GM06990 (cell line): ENCODE measurements at regions not wholly inside any gene's neighbourhood (a gene's known extent, or its start where the extent isn't known, plus 50 kb on each side); places are given as distances from the start of the nearest gene placed in this dataset.

Experiments used
- DNase-seq: peaks from one replicate; pipeline ENCODE4 v3.0.0-alpha.2; 2011; ENCODE audit not compliant: insufficient read length; ENCODE audit errors: extremely low read depth
- H3K27me3 ChIP-seq: replicated peaks from 2 replicates; pipeline ENCODE4 v1.6.0; 2011; ENCODE audit warnings: low read length; ENCODE audit not compliant: control insufficient read depth, insufficient read depth
- H3K36me3 ChIP-seq: 2 replicates; pipeline ENCODE4 v1.5.1; 2011; ENCODE audit warnings: low read length; ENCODE audit not compliant: control insufficient read depth, insufficient read depth
- H3K4me3 ChIP-seq: replicated peaks from 2 replicates; pipeline ENCODE4 v1.5.1; 2011; ENCODE audit warnings: low read depth, mild to moderate bottlenecking, control low read depth, low read length
- TF ChIP-seq, protein P1 (sequence below): IDR thresholded peaks from 2 replicates; pipeline ENCODE4 v1.5.1; 2011; ENCODE audit warnings: low read length, control low read depth, mild to moderate bottlenecking, inconsistent platforms; ENCODE audit not compliant: insufficient read depth, poor library complexity, severe bottlenecking

- no peak overlapping the region for H3K4me3 ChIP-seq
- TF ChIP-seq, protein P1, sequence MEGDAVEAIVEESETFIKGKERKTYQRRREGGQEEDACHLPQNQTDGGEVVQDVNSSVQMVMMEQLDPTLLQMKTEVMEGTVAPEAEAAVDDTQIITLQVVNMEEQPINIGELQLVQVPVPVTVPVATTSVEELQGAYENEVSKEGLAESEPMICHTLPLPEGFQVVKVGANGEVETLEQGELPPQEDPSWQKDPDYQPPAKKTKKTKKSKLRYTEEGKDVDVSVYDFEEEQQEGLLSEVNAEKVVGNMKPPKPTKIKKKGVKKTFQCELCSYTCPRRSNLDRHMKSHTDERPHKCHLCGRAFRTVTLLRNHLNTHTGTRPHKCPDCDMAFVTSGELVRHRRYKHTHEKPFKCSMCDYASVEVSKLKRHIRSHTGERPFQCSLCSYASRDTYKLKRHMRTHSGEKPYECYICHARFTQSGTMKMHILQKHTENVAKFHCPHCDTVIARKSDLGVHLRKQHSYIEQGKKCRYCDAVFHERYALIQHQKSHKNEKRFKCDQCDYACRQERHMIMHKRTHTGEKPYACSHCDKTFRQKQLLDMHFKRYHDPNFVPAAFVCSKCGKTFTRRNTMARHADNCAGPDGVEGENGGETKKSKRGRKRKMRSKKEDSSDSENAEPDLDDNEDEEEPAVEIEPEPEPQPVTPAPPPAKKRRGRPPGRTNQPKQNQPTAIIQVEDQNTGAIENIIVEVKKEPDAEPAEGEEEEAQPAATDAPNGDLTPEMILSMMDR = no peak
- H3K27me3 ChIP-seq = no peaks in the 10 kb centered on the region
- DNase-seq = peak; percentile 79
- no peaks in the 10 kb centered on the region for H3K36me3 ChIP-seq
These were observed 293.0 kb downstream of the ZNF608 start for GRCh38 chr5:124453221-124454051.

GRCh38 chr5:124452412-124452811 lies 294.0 kb downstream of the ZNF608 start:
- Histone ChIP-seq H3K4me3 (no peak overlapping the region), H3K36me3 (no peaks in the 10 kb centered on the region), H3K27me3 (no peaks in the 10 kb centered on the region)
- DNase-seq = no peak
- TF ChIP-seq, protein P1 = no peak

DNA sequence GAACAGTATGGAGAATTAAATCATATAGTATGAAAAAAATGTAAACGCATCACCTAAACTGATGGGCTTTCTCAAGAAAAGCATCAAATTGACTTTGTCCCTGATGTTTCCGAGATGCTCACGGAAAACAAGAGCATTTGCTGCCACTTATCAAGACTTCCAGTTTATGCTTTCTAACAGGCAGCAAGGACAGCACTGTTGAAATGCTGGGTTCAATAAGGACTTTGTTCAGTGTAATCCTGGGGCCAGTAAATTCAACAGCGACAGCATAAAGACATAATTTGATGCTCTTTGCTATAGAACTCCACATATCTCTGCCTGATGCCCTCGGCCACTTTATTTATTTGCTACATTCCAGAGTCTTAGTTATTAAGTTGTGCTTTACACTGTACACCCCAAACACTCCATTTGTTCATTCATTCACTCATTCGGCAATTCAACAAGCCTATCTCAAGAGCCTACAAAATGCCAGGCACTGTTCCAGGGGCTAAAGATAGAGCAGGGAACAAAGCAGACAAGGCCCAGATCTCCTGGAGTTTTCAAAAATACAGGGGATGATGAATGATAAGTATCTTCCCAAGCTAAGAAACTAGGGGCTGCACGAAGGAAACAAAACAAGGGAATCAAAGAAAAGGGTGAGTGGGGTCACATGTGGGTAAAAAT lies 294.6 kb downstream of the ZNF608 start:
- no peak for DNase-seq
- TF ChIP-seq, protein P1 = no peak
- Histone ChIP-seq H3K36me3 (no peaks in the 10 kb centered on the region), H3K4me3 (no peak overlapping the region), H3K27me3 (no peaks in the 10 kb centered on the region)

DNA sequence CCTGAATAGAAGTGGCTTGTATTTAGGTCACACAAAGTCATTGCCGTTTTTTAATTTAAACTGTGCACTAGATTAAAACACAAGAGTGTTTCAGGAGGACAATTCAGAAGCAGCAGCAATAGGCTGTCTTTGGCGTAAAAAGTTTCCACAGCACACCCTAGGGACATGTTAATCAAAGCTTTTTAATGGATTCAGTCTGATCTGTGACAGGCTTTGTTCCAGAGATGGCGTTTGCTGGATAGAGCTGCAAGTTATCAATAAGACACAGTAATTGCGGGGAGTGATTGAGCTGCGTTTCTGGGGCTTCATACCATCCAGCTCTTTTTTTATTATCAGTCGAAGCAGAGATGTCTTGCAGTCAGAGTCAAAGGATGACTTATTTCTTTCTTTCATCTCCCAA lies 300.3 kb downstream of the ZNF608 start:
- no peak for DNase-seq
- Histone ChIP-seq H3K4me3 (no peak overlapping the region), H3K36me3 (no peaks in the 10 kb centered on the region), H3K27me3 (no peaks in the 10 kb centered on the region)
- TF ChIP-seq, protein P1 = no peak

DNA sequence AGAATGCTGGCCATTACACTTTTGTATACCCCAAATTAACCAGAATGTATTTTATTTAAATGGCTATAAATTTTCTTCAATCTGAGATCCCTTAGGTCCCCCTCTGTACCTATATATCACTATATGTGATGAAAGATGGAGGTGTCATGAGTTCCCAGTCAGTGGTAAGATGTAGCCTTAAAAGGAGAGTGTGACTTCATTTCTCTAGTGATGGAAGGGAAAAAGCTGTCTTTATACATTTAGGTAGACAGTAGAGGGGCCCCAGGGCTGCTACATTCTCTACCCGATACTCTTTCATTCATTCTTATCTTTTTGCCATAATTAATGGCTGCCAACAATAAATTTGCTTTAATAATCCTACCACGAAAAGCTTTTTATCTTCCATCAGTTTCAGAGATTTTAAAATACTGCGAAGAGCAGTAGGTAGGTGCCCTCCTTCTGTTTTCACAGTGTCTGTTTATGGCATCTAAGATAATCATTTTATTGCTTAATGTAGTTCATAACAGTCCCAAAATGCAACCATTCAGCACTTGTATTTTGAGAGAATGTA lies 301.3 kb downstream of the ZNF608 start:
- TF ChIP-seq, protein P1 = no peak
- H3K36me3 ChIP-seq = no peaks in the 10 kb centered on the region
- no peak for DNase-seq
- H3K4me3 ChIP-seq = no peak overlapping the region
- H3K27me3 ChIP-seq = no peaks in the 10 kb centered on the region
